OCI-LY7 (cell line): ENCODE measurements at regions not wholly inside any gene's neighbourhood (a gene's known extent, or its start where the extent isn't known, plus 50 kb on each side); places are given as distances from the start of the nearest gene placed in this dataset.

ENCODE experiments used
- CTCF ChIP-seq: fragments of 200-600 bp; sonication (generic); conservative IDR thresholded peaks from 2 replicates; pipeline ENCODE4 v1.5.1; 2014; ENCODE audit warnings: mild to moderate bottlenecking, antibody characterized with exemption, low read length, moderate library complexity, mixed read lengths
- EZH2phosphoT487 ChIP-seq: fragments of 200-600 bp; sonication (generic); IDR thresholded peaks from 2 replicates; pipeline ENCODE4 v1.6.1; 2018; ENCODE audit warnings: low read depth, borderline replicate concordance, mild to moderate bottlenecking, mixed run types, antibody characterized with exemption, low read length, moderate library complexity, mixed read lengths

- TF ChIP-seq CTCF (no peak), EZH2phosphoT487 (no peak)
Observed at GRCh38 chr3:3686907-3687648, 112.2 kb upstream of the LRRN1 start.
